NB4 (cell line): ENCODE measurements at regions not wholly inside any gene's neighbourhood (a gene's known extent, or its start where the extent isn't known, plus 50 kb on each side); places are given as distances from the start of the nearest gene placed in this dataset.

Experiments used
- CTCF ChIP-seq: IDR thresholded peaks from one replicate; pipeline ENCODE4 v1.5.1; 2012; ENCODE audit warnings: low read depth, low read length
- MAX ChIP-seq: IDR thresholded peaks from 2 replicates; pipeline ENCODE4 v1.6.1; 2011; ENCODE audit warnings: low read depth, low read length
- MYC ChIP-seq: IDR thresholded peaks from 2 replicates; pipeline ENCODE4 v1.6.1; 2011; ENCODE audit warnings: low read depth, low read length
- POLR2A ChIP-seq: IDR thresholded peaks from 2 replicates; pipeline ENCODE4 v1.6.1; 2011; ENCODE audit warnings: mild to moderate bottlenecking; ENCODE audit not compliant: insufficient read length; ENCODE audit errors: extremely low read depth

- TF ChIP-seq CTCF (no peak), POLR2A (no peak), MYC (no peak), MAX (no peak)
Observed at GRCh38 chr3:180223268-180223667, 186.5 kb upstream of the PEX5L start.
